Ovary (tissue), 3 donors: ENCODE measurements at regions not wholly inside any gene's neighbourhood (a gene's known extent, or its start where the extent isn't known, plus 50 kb on each side); places are given as distances from the start of the nearest gene placed in this dataset.

Experiments used
- CTCF ChIP-seq, 3 donors: fragments of 450-650 bp in 2 of 3; fragments of 200-600 bp in 1 of 3; IDR thresholded peaks; one replicate each; pipeline versions ENCODE4 v1.5.1 to v1.8.0; 2016 to 2022; ENCODE audit warnings: antibody characterized with exemption in 3 of 3, mild to moderate bottlenecking in 1 of 3
- POLR2A ChIP-seq: fragments of 450-650 bp; IDR thresholded peaks from one replicate; pipeline ENCODE4 v1.6.1; 2017; ENCODE audit warnings: antibody characterized with exemption, mild to moderate bottlenecking, moderate library complexity
- donor health status: DM: no; HTN: no; CAD: no.

DNA sequence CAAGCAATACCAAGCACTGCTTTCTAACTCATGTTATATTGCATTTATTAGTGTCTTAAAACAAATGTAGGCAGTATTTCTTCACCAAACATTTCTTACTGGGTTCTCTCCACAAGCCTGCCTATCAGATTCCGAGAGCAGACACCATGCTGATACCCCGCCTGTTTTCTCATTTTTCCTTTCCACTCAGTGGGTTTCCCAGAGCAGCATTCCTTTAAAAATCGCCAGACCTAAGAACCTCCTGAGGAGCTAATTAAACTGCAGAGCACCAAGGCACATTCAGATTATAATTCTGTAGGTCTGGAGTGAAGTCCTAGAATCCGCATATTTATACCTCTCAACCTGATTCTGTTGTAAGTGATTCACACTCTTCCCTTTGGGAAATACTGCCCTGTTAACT is 405.6 kb downstream of the TNS1 start:
- TF ChIP-seq CTCF (IDR thresholded peaks at IDR 0.05) (no peak), POLR2A (no peak)
